ENCODE measurements at regions not wholly inside any gene's neighbourhood (a gene's known extent, or its start where the extent isn't known, plus 50 kb on each side); places are given as distances from the start of the nearest gene placed in this dataset.

DNA sequence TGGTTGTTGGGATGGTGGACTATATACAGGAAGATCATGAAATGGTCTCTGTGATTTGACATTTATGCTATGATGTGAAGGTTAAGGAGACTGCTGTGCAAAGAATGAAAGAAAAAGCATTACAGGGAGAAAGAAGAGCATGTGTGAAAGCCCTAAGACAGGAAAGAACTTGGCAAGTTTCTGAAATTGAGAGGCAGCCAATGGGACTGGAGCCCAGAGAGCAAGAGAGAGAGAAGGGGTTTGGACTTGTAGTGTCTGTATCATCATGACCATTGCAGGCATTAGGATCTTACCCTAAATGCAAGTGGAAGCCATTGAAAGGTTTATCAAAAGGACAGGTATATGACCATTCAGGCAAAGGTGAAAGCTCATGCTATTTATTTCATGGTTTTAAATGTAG is 147.1 kb downstream of the NAA11 start:
- DNase-seq (ENCODE audit: insufficient read length, low spot score) = no peak
- TF ChIP-seq, protein P1, sequence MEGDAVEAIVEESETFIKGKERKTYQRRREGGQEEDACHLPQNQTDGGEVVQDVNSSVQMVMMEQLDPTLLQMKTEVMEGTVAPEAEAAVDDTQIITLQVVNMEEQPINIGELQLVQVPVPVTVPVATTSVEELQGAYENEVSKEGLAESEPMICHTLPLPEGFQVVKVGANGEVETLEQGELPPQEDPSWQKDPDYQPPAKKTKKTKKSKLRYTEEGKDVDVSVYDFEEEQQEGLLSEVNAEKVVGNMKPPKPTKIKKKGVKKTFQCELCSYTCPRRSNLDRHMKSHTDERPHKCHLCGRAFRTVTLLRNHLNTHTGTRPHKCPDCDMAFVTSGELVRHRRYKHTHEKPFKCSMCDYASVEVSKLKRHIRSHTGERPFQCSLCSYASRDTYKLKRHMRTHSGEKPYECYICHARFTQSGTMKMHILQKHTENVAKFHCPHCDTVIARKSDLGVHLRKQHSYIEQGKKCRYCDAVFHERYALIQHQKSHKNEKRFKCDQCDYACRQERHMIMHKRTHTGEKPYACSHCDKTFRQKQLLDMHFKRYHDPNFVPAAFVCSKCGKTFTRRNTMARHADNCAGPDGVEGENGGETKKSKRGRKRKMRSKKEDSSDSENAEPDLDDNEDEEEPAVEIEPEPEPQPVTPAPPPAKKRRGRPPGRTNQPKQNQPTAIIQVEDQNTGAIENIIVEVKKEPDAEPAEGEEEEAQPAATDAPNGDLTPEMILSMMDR (IDR thresholded peaks at IDR 0.05; ENCODE audit: insufficient read depth, missing control alignments) = no peak
- FAIRE-seq = no peak

DNA sequence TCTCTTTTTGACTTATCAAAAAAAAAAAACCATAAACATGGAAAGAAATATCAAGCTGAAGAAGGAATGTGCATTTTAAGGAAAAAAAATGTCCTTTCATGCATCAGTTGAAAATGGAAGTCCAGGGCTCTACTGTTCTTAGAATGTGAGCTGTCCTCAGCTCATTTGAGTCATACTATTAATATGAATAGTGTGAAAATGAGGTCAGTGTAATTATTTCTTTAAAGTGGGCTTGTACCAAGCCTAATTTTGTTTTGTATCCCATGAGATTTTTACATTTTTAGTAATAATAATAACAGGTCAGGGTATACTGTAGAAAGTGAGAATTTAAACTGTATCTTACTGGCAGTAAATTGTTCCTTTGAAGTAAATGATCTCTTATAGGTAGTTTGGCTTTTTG is 148.5 kb downstream of the NAA11 start:
- TF ChIP-seq, protein P1 (IDR thresholded peaks at IDR 0.05; ENCODE audit: insufficient read depth, missing control alignments) = no peak
- DNase-seq (ENCODE audit: insufficient read length, low spot score) (no peak), FAIRE-seq (no peak)

DNA sequence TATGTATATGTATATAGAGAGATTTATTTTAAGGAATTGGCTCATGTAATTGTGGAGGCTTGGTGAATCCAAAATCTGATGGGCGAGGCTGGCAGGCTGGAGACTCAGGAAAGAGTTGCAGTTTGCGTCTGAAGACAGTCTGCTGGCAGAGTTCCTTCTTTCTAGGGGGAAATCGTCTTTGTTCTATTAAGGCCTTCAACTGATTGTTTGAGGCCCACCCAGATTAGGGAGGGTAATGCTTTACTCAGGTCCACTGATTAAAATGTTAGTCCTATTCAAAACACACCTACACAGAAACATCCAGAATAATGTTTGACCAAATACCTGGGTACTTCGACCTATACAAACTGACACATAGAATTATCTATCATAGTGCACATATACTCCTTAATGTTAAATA is 149.5 kb downstream of the NAA11 start:
- TF ChIP-seq, protein P1 (IDR thresholded peaks at IDR 0.05; ENCODE audit: insufficient read depth, missing control alignments) = no peak
- no peak for FAIRE-seq
- DNase-seq (ENCODE audit: insufficient read length, low spot score) = no peak

DNA sequence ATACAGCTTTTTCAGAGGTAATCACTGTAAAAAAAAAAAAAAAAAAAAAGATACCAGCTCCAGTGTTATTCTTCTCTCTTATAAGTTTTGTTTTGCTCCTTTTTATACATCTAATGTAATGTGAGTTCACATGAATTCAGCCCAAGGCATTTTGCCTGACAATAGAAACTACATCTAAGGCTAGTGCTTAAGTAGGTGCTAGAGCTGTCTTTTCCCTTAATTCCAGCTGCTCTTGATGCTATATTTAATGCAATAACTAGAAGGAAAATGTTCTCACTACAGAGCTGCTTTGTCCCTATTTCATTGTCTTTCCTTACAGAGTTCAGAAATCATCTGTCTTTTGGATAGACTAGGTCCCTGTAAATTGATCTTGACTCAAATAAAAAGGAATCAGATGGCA is 150.1 kb downstream of the NAA11 start:
- no peak for DNase-seq (ENCODE audit: insufficient read length, low spot score)
- no peak for FAIRE-seq
- TF ChIP-seq, protein P1 (IDR thresholded peaks at IDR 0.05; ENCODE audit: insufficient read depth, missing control alignments) = no peak

DNA sequence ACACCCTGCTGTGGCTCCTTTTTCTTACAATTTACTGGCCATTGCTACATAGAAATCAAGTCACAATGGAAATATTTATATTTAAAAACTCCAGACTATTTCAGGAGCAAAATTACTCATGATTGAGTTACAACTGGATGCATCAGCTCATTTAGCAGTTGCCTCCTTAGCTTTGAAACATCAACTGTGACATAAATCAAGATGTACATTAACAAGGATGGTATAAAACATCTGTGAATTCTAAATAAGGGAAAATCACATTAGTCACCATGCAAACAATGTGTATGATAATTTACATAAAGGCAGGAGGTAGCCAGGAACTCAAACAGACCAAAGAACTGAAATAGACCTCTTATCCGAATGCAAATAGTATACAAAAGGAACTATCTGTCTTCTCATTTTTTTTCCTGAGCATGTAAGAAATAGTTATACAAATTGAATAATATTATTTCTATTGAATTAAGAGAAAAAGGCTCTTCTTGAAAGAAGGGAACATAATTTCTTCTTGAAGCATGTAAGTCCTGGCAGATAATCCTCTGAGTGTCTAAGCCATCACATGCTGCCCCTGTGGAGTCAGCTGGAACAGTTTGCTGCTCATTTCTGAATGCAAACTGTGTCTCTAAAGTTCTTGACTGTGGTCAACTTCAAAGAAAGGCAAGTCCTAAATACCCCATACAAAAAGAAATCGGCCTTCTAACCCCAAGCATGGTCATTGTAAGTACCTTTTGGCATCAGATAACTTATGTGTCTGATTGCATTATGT is 151.2 kb downstream of the NAA11 start:
- DNase-seq (ENCODE audit: insufficient read length, low spot score) (no peak), FAIRE-seq (no peak)
- TF ChIP-seq, protein P1 (IDR thresholded peaks at IDR 0.05; ENCODE audit: insufficient read depth, missing control alignments) = no peak

DNA sequence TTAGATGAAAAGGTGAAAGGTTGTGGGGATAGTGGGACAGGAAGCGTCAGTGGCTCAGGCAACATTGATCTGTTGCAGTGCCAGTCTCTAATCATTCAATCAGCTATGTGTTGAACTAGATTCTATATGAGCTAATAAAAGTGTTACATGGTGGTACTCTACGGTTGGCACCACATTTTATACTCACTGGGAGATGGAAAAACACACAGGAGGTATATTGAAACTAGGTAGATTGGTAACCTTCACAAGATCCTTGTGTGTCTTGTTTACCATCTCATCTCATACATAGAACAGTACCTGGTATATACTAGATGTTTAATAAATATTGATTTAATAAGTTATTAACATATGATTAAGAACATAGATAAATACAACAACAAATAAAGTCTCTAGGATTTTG is 152.7 kb downstream of the NAA11 start:
- no peak for FAIRE-seq
- TF ChIP-seq, protein P1 (IDR thresholded peaks at IDR 0.05; ENCODE audit: insufficient read depth, missing control alignments) = no peak

DNA sequence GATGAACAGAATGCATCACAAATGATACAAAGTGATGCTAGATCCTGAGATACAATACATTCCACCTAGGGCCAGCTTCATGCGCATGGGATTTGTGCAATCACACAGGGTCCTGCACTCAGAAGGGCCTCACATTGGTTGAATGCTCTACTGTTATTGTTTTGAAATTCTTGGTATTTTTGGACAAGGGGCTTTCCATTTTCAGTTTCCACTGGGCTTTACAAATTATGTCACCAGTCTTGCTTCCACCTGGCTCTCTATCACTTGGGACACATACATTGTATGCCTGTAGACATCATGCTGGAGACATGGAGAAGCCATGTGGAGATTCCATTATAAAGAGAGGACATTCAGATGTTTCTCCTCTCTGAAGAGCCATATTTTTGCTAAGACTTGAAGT is 155.8 kb downstream of the NAA11 start:
- TF ChIP-seq, protein P1 (IDR thresholded peaks at IDR 0.05; ENCODE audit: insufficient read depth, missing control alignments) = no peak
- no peak for DNase-seq (ENCODE audit: insufficient read length, low spot score)
- FAIRE-seq = no peak

More for the DNA sequence above, 152.7 kb downstream of the NAA11 start:
- DNase-seq (ENCODE audit: insufficient read length, low spot score) = no peak

All from D721Med (cell line).